Prostate gland (tissue), 2 donors: ENCODE measurements at regions not wholly inside any gene's neighbourhood (a gene's known extent, or its start where the extent isn't known, plus 50 kb on each side); places are given as distances from the start of the nearest gene placed in this dataset.

Experiments used
- CTCF ChIP-seq, 4 experiments: fragments of 200-600 bp in 2 of 4; fragments of 450-650 bp in 2 of 4; sonication (generic) in 2 of 4; IDR thresholded peaks; 1 replicate in 3 of 4; 2 replicates in 1 of 4; pipeline ENCODE4 v1.5.1; 2016 to 2019; ENCODE audit warnings: antibody characterized with exemption in 4 of 4, mild to moderate bottlenecking in 2 of 4, moderate library complexity in 2 of 4
- POLR2A ChIP-seq: fragments of 450-650 bp; IDR thresholded peaks from one replicate; pipeline ENCODE4 v1.6.1; 2016; ENCODE audit warnings: antibody characterized with exemption, mild to moderate bottlenecking
- POLR2AphosphoS5 ChIP-seq: sonication (generic); formaldehyde crosslinking; IDR thresholded peaks from one replicate; pipeline ENCODE4 v1.6.1; 2017; ENCODE audit warnings: antibody characterized with exemption

GRCh38 chr16:13305019-13305755 is 403.8 kb downstream of the SHISA9 start:
- no peak for TF ChIP-seq CTCF (IDR thresholded peaks at IDR 0.05)
- TF ChIP-seq POLR2AphosphoS5, result no peak
- no peak for TF ChIP-seq POLR2A
